ENCODE measurements at regions not wholly inside any gene's neighbourhood (a gene's known extent, or its start where the extent isn't known, plus 50 kb on each side); places are given as distances from the start of the nearest gene placed in this dataset.

DNA sequence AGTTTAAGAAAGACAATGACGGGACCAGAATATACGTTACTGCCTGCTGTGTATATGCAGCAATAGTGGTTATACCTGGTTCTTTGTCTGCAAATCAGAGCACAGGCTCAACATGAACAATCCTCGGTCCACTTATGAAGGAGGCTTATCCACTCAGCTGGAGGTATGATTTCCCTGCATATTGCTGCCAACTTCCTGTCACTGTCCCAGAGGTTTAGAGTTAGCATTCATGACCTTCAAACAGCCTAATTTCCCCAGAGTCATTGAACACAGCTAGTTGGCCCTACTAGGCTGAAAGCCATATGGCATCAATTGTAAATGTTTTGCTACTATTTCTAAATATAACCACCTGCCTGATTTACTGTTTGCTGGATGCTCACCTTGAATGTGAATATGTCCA is 224.9 kb upstream of the ZNF717 start:
- Histone ChIP-seq H3K27ac (replicated peaks in 1 of 4) (no peak overlapping the region), H3K4me1 (no peaks in the 10 kb centered on the region), H3K9me3 (no peaks in the 10 kb centered on the region), H3K4me3 (no peak overlapping the region), H3K36me3 (no peaks in the 10 kb centered on the region), H3K27me3 (no peaks in the 10 kb centered on the region)
- WGBS, result 60% methylated on average over 3 of the region's 3 CpGs
- no peak for TF ChIP-seq EP300 (IDR thresholded peaks at IDR 0.05)
- TF ChIP-seq POLR2AphosphoS5 (IDR thresholded peaks at IDR 0.05), result no peak
- TF ChIP-seq POLR2A (IDR thresholded peaks at IDR 0.05; ENCODE audit: low read depth), result no peak
- TF ChIP-seq, protein P1, sequence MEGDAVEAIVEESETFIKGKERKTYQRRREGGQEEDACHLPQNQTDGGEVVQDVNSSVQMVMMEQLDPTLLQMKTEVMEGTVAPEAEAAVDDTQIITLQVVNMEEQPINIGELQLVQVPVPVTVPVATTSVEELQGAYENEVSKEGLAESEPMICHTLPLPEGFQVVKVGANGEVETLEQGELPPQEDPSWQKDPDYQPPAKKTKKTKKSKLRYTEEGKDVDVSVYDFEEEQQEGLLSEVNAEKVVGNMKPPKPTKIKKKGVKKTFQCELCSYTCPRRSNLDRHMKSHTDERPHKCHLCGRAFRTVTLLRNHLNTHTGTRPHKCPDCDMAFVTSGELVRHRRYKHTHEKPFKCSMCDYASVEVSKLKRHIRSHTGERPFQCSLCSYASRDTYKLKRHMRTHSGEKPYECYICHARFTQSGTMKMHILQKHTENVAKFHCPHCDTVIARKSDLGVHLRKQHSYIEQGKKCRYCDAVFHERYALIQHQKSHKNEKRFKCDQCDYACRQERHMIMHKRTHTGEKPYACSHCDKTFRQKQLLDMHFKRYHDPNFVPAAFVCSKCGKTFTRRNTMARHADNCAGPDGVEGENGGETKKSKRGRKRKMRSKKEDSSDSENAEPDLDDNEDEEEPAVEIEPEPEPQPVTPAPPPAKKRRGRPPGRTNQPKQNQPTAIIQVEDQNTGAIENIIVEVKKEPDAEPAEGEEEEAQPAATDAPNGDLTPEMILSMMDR (IDR thresholded peaks at IDR 0.05), result no peak
- no peak for DNase-seq (ENCODE audit: extremely low spot score)
- intact Hi-C loops (cut with DNase I), result no loop called here

GRCh38 chr3:76011121-76011520 is 225.8 kb upstream of the ZNF717 start:
- 91% methylated on average over 6 of the region's 6 CpGs for WGBS
- Histone ChIP-seq H3K4me1 (no peaks in the 10 kb centered on the region), H3K4me3 (no peak overlapping the region), H3K9me3 (no peaks in the 10 kb centered on the region), H3K27ac (replicated peaks in 1 of 4) (no peak overlapping the region), H3K36me3 (no peaks in the 10 kb centered on the region), H3K27me3 (no peaks in the 10 kb centered on the region)
- DNase-seq (ENCODE audit: extremely low spot score), result no peak
- TF ChIP-seq POLR2AphosphoS5 (IDR thresholded peaks at IDR 0.05) (no peak), EP300 (IDR thresholded peaks at IDR 0.05) (no peak), POLR2A (IDR thresholded peaks at IDR 0.05; ENCODE audit: low read depth) (no peak)
- TF ChIP-seq, protein P1 (IDR thresholded peaks at IDR 0.05), result no peak
- intact Hi-C loops (cut with DNase I), result no loop called here

GRCh38 chr3:76015496-76015895 is 230.1 kb upstream of the ZNF717 start:
- H3K27ac ChIP-seq (replicated peaks in 1 of 4), result no peak overlapping the region
- no peaks in the 10 kb centered on the region for H3K36me3 ChIP-seq
- no peak for TF ChIP-seq EP300 (IDR thresholded peaks at IDR 0.05)
- TF ChIP-seq POLR2AphosphoS5 (IDR thresholded peaks at IDR 0.05), result no peak
- TF ChIP-seq POLR2A (IDR thresholded peaks at IDR 0.05; ENCODE audit: low read depth), result no peak
- TF ChIP-seq, protein P1 (IDR thresholded peaks at IDR 0.05), result no peak
- H3K4me1 ChIP-seq, result no peaks in the 10 kb centered on the region
- no peaks in the 10 kb centered on the region for H3K9me3 ChIP-seq
- no peak overlapping the region for H3K4me3 ChIP-seq
- WGBS, result 98% methylated on average over 2 of the region's 2 CpGs
- DNase-seq (ENCODE audit: extremely low spot score), result no peak
- intact Hi-C loops (cut with DNase I), result no loop called here
- no peaks in the 10 kb centered on the region for H3K27me3 ChIP-seq

DNA sequence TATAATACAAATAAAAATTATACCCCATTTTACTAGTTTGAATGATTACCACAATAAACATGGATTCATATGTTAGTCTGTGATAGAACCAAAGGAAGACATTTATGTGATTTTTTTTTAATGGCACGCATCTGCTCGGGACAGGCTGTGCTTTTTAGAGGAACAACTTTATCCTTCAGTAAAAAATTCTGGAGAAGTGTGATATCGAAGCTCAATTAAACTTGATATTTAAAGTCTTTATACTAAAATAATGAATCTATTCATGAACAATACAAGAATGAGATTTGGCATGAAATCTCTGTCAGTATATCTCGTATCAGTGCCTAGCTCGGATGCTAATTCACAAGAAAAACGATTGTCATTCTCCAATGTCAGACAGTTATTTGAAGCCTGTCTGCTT is 230.8 kb upstream of the ZNF717 start:
- H3K4me1 ChIP-seq, result no peaks in the 10 kb centered on the region
- H3K27ac ChIP-seq (replicated peaks in 1 of 4), result no peak overlapping the region
- no peaks in the 10 kb centered on the region for H3K27me3 ChIP-seq
- no peak overlapping the region for H3K4me3 ChIP-seq
- H3K36me3 ChIP-seq, result no peaks in the 10 kb centered on the region
- intact Hi-C loops (cut with DNase I), result no loop called here
- TF ChIP-seq, protein P1 (IDR thresholded peaks at IDR 0.05), result no peak
- no peak for TF ChIP-seq POLR2A (IDR thresholded peaks at IDR 0.05; ENCODE audit: low read depth)
- TF ChIP-seq EP300 (IDR thresholded peaks at IDR 0.05), result no peak
- no peak for TF ChIP-seq POLR2AphosphoS5 (IDR thresholded peaks at IDR 0.05)
- DNase-seq (ENCODE audit: extremely low spot score), result no peak
- H3K9me3 ChIP-seq, result no peaks in the 10 kb centered on the region
- WGBS, result 88% methylated on average over 6 of the region's 6 CpGs

- DNase-seq (ENCODE audit: extremely low spot score), result no peak
- TF ChIP-seq POLR2AphosphoS5 (IDR thresholded peaks at IDR 0.05) (no peak), POLR2A (IDR thresholded peaks at IDR 0.05; ENCODE audit: low read depth) (no peak), EP300 (IDR thresholded peaks at IDR 0.05) (no peak)
- TF ChIP-seq, protein P1 (IDR thresholded peaks at IDR 0.05), result no peak
- Histone ChIP-seq H3K27me3 (no peaks in the 10 kb centered on the region), H3K9me3 (no peaks in the 10 kb centered on the region), H3K36me3 (no peaks in the 10 kb centered on the region), H3K4me3 (no peak overlapping the region), H3K27ac (replicated peaks in 1 of 4) (no peak overlapping the region), H3K4me1 (no peaks in the 10 kb centered on the region)
- 56% methylated on average over 6 of the region's 6 CpGs for WGBS
- intact Hi-C loops (cut with DNase I), result no loop called here
Observed at GRCh38 chr3:76016769-76017439, 231.6 kb upstream of the ZNF717 start.

Measured in esophagus muscularis mucosa (tissue), 4 donors.